ENCODE measurements at regions not wholly inside any gene's neighbourhood (a gene's known extent, or its start where the extent isn't known, plus 50 kb on each side); places are given as distances from the start of the nearest gene placed in this dataset.
A peak's percentile ranks its signal among the peaks of the same experiment; 100 is the strongest.

GRCh38 chr4:128470492-128471053, 183.0 kb upstream of the PGRMC2 start:
- no peaks in the 10 kb centered on the region for H3K36me3 ChIP-seq (ENCODE audit: insufficient read depth, low read length)
- peaks cover 28% of the 10 kb centered on the region for H3K4me1 ChIP-seq (ENCODE audit: insufficient read depth, low read length)
- DNase-seq (ENCODE audit: insufficient read length, low spot score, missing footprints), result no peak
- peak overlapping the region; percentile 48 for H2AFZ ChIP-seq (ENCODE audit: low read length)
- H4K20me1 ChIP-seq (ENCODE audit: insufficient read depth, low read length), result no peaks in the 10 kb centered on the region
- TF ChIP-seq CTCF (IDR thresholded peaks at IDR 0.05; ENCODE audit: extremely low read depth, low read depth, low read length), result no peak
- no peak overlapping the region for H3K4me2 ChIP-seq (ENCODE audit: insufficient read depth, low read length)
- no peaks in the 10 kb centered on the region for H3K27me3 ChIP-seq (ENCODE audit: insufficient read depth, low read length)
- no peak overlapping the region for H3K27ac ChIP-seq (ENCODE audit: low read depth, low read length)
- no peak overlapping the region for H3K4me3 ChIP-seq (ENCODE audit: insufficient read depth, low read length)
- H3K79me2 ChIP-seq (ENCODE audit: insufficient read depth, low read length), result no peaks in the 10 kb centered on the region
- no peaks in the 10 kb centered on the region for H3K9me3 ChIP-seq (ENCODE audit: low read depth, low read length)

GRCh38 chr4:128468123-128468989, 180.7 kb upstream of the PGRMC2 start:
- Histone ChIP-seq H3K27me3 (ENCODE audit: insufficient read depth, low read length) (no peaks in the 10 kb centered on the region), H3K36me3 (ENCODE audit: insufficient read depth, low read length) (no peaks in the 10 kb centered on the region), H2AFZ (ENCODE audit: low read length) (peak overlapping the region; percentile 32), H3K9me3 (ENCODE audit: low read depth, low read length) (no peaks in the 10 kb centered on the region), H3K4me1 (ENCODE audit: insufficient read depth, low read length) (peaks cover 28% of the 10 kb centered on the region), H4K20me1 (ENCODE audit: insufficient read depth, low read length) (no peaks in the 10 kb centered on the region), H3K79me2 (ENCODE audit: insufficient read depth, low read length) (no peaks in the 10 kb centered on the region), H3K27ac (ENCODE audit: low read depth, low read length) (peak overlapping the region; percentile 68), H3K4me2 (ENCODE audit: insufficient read depth, low read length) (peak overlapping the region; percentile 51), H3K4me3 (ENCODE audit: insufficient read depth, low read length) (no peak overlapping the region)
- DNase-seq (ENCODE audit: insufficient read length, low spot score, missing footprints), result peak; percentile 80
- no peak for TF ChIP-seq CTCF (IDR thresholded peaks at IDR 0.05; ENCODE audit: extremely low read depth, low read depth, low read length)

GRCh38 chr4:128465523-128465922, 177.9 kb upstream of the PGRMC2 start:
- TF ChIP-seq CTCF (IDR thresholded peaks at IDR 0.05; ENCODE audit: extremely low read depth, low read depth, low read length), result no peak

GRCh38 chr4:128463006-128463405, 175.4 kb upstream of the PGRMC2 start:
- H3K79me2 ChIP-seq (ENCODE audit: insufficient read depth, low read length), result no peaks in the 10 kb centered on the region
- H2AFZ ChIP-seq (ENCODE audit: low read length), result no peak overlapping the region
- DNase-seq (ENCODE audit: insufficient read length, low spot score, missing footprints), result no peak
- no peak overlapping the region for H3K4me3 ChIP-seq (ENCODE audit: insufficient read depth, low read length)
- H3K4me2 ChIP-seq (ENCODE audit: insufficient read depth, low read length), result no peak overlapping the region
- H3K4me1 ChIP-seq (ENCODE audit: insufficient read depth, low read length), result peaks cover 26% of the 10 kb centered on the region
- no peak for TF ChIP-seq CTCF (IDR thresholded peaks at IDR 0.05; ENCODE audit: extremely low read depth, low read depth, low read length)
- H3K36me3 ChIP-seq (ENCODE audit: insufficient read depth, low read length), result no peaks in the 10 kb centered on the region
- H3K27ac ChIP-seq (ENCODE audit: low read depth, low read length), result no peak overlapping the region
- no peaks in the 10 kb centered on the region for H3K27me3 ChIP-seq (ENCODE audit: insufficient read depth, low read length)
- no peaks in the 10 kb centered on the region for H3K9me3 ChIP-seq (ENCODE audit: low read depth, low read length)
- no peaks in the 10 kb centered on the region for H4K20me1 ChIP-seq (ENCODE audit: insufficient read depth, low read length)

More at GRCh38 chr4:128465523-128465922, 177.9 kb upstream of the PGRMC2 start:
- no peaks in the 10 kb centered on the region for H3K9me3 ChIP-seq (ENCODE audit: low read depth, low read length)
- peaks cover 35% of the 10 kb centered on the region for H3K4me1 ChIP-seq (ENCODE audit: insufficient read depth, low read length)
- no peak for DNase-seq (ENCODE audit: insufficient read length, low spot score, missing footprints)
- H3K36me3 ChIP-seq (ENCODE audit: insufficient read depth, low read length), result no peaks in the 10 kb centered on the region
- no peaks in the 10 kb centered on the region for H3K79me2 ChIP-seq (ENCODE audit: insufficient read depth, low read length)
- no peaks in the 10 kb centered on the region for H4K20me1 ChIP-seq (ENCODE audit: insufficient read depth, low read length)
- no peak overlapping the region for H3K4me2 ChIP-seq (ENCODE audit: insufficient read depth, low read length)
- no peak overlapping the region for H3K27ac ChIP-seq (ENCODE audit: low read depth, low read length)
- no peaks in the 10 kb centered on the region for H3K27me3 ChIP-seq (ENCODE audit: insufficient read depth, low read length)
- H2AFZ ChIP-seq (ENCODE audit: low read length), result no peak overlapping the region
- H3K4me3 ChIP-seq (ENCODE audit: insufficient read depth, low read length), result no peak overlapping the region
